ENCODE measurements at regions not wholly inside any gene's neighbourhood (a gene's known extent, or its start where the extent isn't known, plus 50 kb on each side); places are given as distances from the start of the nearest gene placed in this dataset.

- no CpG with 5 or more reads among the region's 1 CpG for WGBS (ENCODE audit: extremely low coverage, insufficient read length, low lambda C conversion rate)
- Histone ChIP-seq H2BK15ac (ENCODE audit: low read depth, low read length) (no peak overlapping the region), H2BK120ac (ENCODE audit: low read depth, low read length, poor library complexity, severe bottlenecking) (no peak overlapping the region), H3K27ac (ENCODE audit: insufficient read length, low read depth, low read length) (no peak overlapping the region), H4K91ac (ENCODE audit: insufficient read length, low read depth, low read length) (no peak overlapping the region), H3K18ac (ENCODE audit: insufficient read length, low read depth, low read length) (no peak overlapping the region), H2AFZ (ENCODE audit: low read length) (no peak overlapping the region), H4K20me1 (ENCODE audit: control insufficient read depth, insufficient read depth, insufficient read length) (no peaks in the 10 kb centered on the region), H3T11ph (ENCODE audit: low read length) (no peak overlapping the region), H4K8ac (replicated peaks; ENCODE audit: insufficient read length, low read depth, low read length) (no peak overlapping the region), H3K4ac (ENCODE audit: low read depth, low read length) (no peak overlapping the region), H2BK5ac (ENCODE audit: insufficient read length, low read length) (no peak overlapping the region), H2BK20ac (ENCODE audit: low read depth, low read length, poor library complexity, severe bottlenecking) (no peak overlapping the region), H3K14ac (ENCODE audit: insufficient read depth, low read length) (no peak overlapping the region), H3K4me2 (ENCODE audit: insufficient read depth, insufficient read length, low read length) (no peak overlapping the region), H3K9ac (ENCODE audit: extremely low read depth, insufficient read length, low read length) (no peak overlapping the region), H3K79me2 (ENCODE audit: insufficient read depth, low read length) (no peaks in the 10 kb centered on the region), H3K23me2 (ENCODE audit: insufficient read length, low read depth, low read length, poor library complexity, severe bottlenecking) (no peaks in the 10 kb centered on the region), H3K56ac (ENCODE audit: insufficient read length, low read depth, low read length) (no peak overlapping the region), H3K4me1 (ENCODE audit: insufficient read depth, low read length) (no peaks in the 10 kb centered on the region), H3K9me3 (ENCODE audit: control insufficient read depth, low read depth, low read length) (no peaks in the 10 kb centered on the region), H3K79me1 (ENCODE audit: insufficient read depth, low read depth, low read length, poor library complexity, severe bottlenecking) (no peaks in the 10 kb centered on the region), H2BK12ac (ENCODE audit: insufficient read length, low read depth, low read length) (no peak overlapping the region), H3K23ac (ENCODE audit: insufficient read length, low read depth, low read length) (no peak overlapping the region), H2AK5ac (ENCODE audit: insufficient read length, low read length) (no peak overlapping the region), H4K5ac (ENCODE audit: insufficient read length, low read depth, low read length) (no peak overlapping the region), H3K27me3 (ENCODE audit: insufficient read depth, low read length) (no peaks in the 10 kb centered on the region)
- Mint-ChIP-seq H3K9me3 (no peaks in the 10 kb centered on the region; a peak in 1 of 5 replicates), H3K4me3 (no peak overlapping the region), H3K36me3 (ENCODE audit: insufficient read depth in 1 of 3, low read depth in 3 of 3) (no peaks in the 10 kb centered on the region), H3K27ac (no peak overlapping the region), H3K27me3 (ENCODE audit: low read depth) (no peaks in the 10 kb centered on the region), H3K4me1 (peaks cover 0 to 9% of the 10 kb centered on the region in 2 experiments; a peak in 3 of 4 replicates)
- TF ChIP-seq, protein P1, sequence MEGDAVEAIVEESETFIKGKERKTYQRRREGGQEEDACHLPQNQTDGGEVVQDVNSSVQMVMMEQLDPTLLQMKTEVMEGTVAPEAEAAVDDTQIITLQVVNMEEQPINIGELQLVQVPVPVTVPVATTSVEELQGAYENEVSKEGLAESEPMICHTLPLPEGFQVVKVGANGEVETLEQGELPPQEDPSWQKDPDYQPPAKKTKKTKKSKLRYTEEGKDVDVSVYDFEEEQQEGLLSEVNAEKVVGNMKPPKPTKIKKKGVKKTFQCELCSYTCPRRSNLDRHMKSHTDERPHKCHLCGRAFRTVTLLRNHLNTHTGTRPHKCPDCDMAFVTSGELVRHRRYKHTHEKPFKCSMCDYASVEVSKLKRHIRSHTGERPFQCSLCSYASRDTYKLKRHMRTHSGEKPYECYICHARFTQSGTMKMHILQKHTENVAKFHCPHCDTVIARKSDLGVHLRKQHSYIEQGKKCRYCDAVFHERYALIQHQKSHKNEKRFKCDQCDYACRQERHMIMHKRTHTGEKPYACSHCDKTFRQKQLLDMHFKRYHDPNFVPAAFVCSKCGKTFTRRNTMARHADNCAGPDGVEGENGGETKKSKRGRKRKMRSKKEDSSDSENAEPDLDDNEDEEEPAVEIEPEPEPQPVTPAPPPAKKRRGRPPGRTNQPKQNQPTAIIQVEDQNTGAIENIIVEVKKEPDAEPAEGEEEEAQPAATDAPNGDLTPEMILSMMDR (conservative IDR thresholded peaks at IDR 0.05), result no peak
- no peak for DNase-seq
Observed at GRCh38 chr3:151943539-151943938, 70.1 kb downstream of the SUCNR1 start.

Data from H9 (cell line).